ENCODE measurements at regions not wholly inside any gene's neighbourhood (a gene's known extent, or its start where the extent isn't known, plus 50 kb on each side); places are given as distances from the start of the nearest gene placed in this dataset.

- Histone ChIP-seq H3K9me3 (no peaks in the 10 kb centered on the region), H3K4me3 (no peak overlapping the region), H3K4me1 (no peaks in the 10 kb centered on the region), H3K36me3 (no peaks in the 10 kb centered on the region), H3K27ac (no peak overlapping the region), H3K27me3 (no peaks in the 10 kb centered on the region)
- intact Hi-C loops (cut with DNase I; ENCODE audit: low total_unique reads) = no loop called here
- TF ChIP-seq, protein P1, sequence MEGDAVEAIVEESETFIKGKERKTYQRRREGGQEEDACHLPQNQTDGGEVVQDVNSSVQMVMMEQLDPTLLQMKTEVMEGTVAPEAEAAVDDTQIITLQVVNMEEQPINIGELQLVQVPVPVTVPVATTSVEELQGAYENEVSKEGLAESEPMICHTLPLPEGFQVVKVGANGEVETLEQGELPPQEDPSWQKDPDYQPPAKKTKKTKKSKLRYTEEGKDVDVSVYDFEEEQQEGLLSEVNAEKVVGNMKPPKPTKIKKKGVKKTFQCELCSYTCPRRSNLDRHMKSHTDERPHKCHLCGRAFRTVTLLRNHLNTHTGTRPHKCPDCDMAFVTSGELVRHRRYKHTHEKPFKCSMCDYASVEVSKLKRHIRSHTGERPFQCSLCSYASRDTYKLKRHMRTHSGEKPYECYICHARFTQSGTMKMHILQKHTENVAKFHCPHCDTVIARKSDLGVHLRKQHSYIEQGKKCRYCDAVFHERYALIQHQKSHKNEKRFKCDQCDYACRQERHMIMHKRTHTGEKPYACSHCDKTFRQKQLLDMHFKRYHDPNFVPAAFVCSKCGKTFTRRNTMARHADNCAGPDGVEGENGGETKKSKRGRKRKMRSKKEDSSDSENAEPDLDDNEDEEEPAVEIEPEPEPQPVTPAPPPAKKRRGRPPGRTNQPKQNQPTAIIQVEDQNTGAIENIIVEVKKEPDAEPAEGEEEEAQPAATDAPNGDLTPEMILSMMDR (IDR thresholded peaks at IDR 0.05) = no peak
- DNase-seq = no peak
Measured at GRCh38 chr3:67094167-67094566, 96.1 kb downstream of the KBTBD8 start.

DNA sequence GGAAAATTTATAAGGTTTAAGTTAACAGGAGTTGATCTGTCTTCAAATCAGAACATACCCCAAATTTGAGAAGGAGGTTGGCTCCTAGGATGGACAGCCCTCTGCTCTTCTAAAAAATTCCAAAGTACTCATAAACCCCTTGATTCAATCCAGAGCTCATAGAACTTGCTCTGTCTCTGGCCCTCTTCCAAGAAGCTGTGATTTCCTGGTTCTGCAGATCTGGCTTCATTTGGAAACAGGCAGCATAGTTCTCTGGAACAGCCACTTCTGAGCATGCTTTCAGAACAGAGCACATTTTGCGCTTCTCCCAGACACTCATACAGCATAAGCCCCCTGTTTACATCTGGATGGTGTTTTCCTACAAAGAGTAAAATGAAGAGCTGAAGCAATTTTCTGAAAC is 96.7 kb downstream of the KBTBD8 start:
- H3K4me3 ChIP-seq = no peak overlapping the region
- no peak overlapping the region for H3K27ac ChIP-seq
- H3K9me3 ChIP-seq = no peaks in the 10 kb centered on the region
- no peaks in the 10 kb centered on the region for H3K27me3 ChIP-seq
- DNase-seq = no peak
- no peaks in the 10 kb centered on the region for H3K4me1 ChIP-seq
- no peaks in the 10 kb centered on the region for H3K36me3 ChIP-seq
- intact Hi-C loops (cut with DNase I; ENCODE audit: low total_unique reads) = no loop called here
- TF ChIP-seq, protein P1 (IDR thresholded peaks at IDR 0.05) = no peak

GRCh38 chr3:67104388-67104787 is 106.3 kb downstream of the KBTBD8 start:
- peaks cover 0 to 2% (median 0%) of the 10 kb centered on the region in 4 donors for H3K4me1 ChIP-seq
- intact Hi-C loops (cut with DNase I; ENCODE audit: low total_unique reads) = no loop called here
- H3K27ac ChIP-seq = no peak overlapping the region
- no peaks in the 10 kb centered on the region for H3K36me3 ChIP-seq
- TF ChIP-seq, protein P1 (IDR thresholded peaks at IDR 0.05) = no peak
- H3K4me3 ChIP-seq = no peak overlapping the region
- H3K9me3 ChIP-seq = peaks cover 0 to 7% (median 0%) of the 10 kb centered on the region in 3 donors
- no peaks in the 10 kb centered on the region for H3K27me3 ChIP-seq
- no peak for DNase-seq

DNA sequence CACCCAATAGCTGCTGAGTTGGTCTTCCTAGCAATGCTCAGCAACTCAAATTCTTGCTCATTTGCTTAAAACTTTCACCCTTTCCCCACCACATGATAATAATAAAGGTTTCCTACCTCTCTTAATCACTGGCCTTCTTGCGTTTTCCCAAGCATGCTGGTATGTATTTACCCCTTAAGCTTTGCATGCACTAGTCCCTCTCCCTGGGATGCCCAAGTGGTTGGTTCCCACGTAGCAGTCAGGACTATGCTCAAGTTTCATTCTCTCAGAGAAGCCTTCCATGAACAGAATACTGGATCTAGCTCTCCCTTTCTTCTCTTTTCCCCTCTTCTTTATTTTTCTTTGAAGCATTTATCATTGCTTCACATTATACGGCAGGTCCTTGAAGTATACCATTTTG is 108.8 kb downstream of the KBTBD8 start:
- no peak overlapping the region for H3K4me3 ChIP-seq
- H3K27ac ChIP-seq = no peak overlapping the region

DNA sequence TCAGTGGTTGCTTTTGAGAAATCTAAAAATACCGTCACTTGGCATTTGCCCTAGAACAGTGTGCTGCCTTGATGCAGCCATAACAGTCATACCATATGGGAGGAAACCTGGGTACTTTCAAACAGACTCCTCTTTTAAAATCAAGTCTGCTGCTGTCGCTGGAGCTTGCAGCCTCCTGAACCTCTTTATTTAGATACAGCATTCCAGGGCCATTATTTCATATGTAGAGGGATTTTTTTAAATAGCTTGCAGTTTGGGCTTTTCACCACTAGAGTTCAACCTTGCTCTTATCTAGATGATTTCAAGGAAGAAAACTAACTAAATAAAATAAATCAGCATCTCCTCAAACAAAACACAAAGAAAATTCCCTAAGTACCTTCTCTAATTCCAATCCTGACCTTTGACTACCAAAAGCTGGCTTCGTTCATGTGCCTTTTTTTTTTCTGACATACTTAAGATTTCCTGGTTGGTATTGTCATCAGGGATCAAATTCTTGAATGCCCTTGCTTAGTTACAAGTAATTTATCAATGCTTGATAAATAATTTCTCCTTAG is 111.6 kb downstream of the KBTBD8 start:
- intact Hi-C loops (cut with DNase I; ENCODE audit: low total_unique reads) = loop anchor here (5.0 to 10.0 kb wide), 2 partner anchors 142 to 1785 kb away; no protein-coding TSS in a partner anchor
- no peak overlapping the region for H3K27ac ChIP-seq
- no peak for DNase-seq

More for the DNA sequence above, 108.8 kb downstream of the KBTBD8 start:
- intact Hi-C loops (cut with DNase I; ENCODE audit: low total_unique reads) = no loop called here
- Histone ChIP-seq H3K9me3 (peaks cover 0 to 7% (median 0%) of the 10 kb centered on the region in 3 donors), H3K4me1 (peaks cover 0 to 11% (median 0%) of the 10 kb centered on the region in 4 donors), H3K27me3 (no peaks in the 10 kb centered on the region), H3K36me3 (no peaks in the 10 kb centered on the region)
- no peak for DNase-seq
- TF ChIP-seq, protein P1 (IDR thresholded peaks at IDR 0.05) = no peak

More for the DNA sequence above, 111.6 kb downstream of the KBTBD8 start:
- Histone ChIP-seq H3K4me3 (no peak overlapping the region), H3K27me3 (no peaks in the 10 kb centered on the region), H3K4me1 (peaks cover 0 to 11% (median 0%) of the 10 kb centered on the region in 4 donors), H3K36me3 (no peaks in the 10 kb centered on the region), H3K9me3 (no peaks in the 10 kb centered on the region)
- TF ChIP-seq, protein P1 (IDR thresholded peaks at IDR 0.05) = peak; percentile 32 to 50
